ENCODE measurements at regions not wholly inside any gene's neighbourhood (a gene's known extent, or its start where the extent isn't known, plus 50 kb on each side); places are given as distances from the start of the nearest gene placed in this dataset.

- no peak overlapping the region for H3K14ac ChIP-seq (ENCODE audit: insufficient read length)
- no peak overlapping the region for H3K4ac ChIP-seq (replicated peaks; ENCODE audit: insufficient read length, low read depth, low read length)
- H3K27ac ChIP-seq (ENCODE audit: low read depth, low read length) = no peak overlapping the region
- H3K9ac ChIP-seq (replicated peaks in 1 of 4; ENCODE audit: extremely low read depth in 1 of 4, low read depth in 3 of 4, low read length in 3 of 4) = no peak overlapping the region
- H2AFZ ChIP-seq (ENCODE audit: low read length) = no peak overlapping the region
- no peaks in the 10 kb centered on the region for H3K9me3 ChIP-seq (ENCODE audit: insufficient read depth in 2 of 2, low read depth in 1 of 2, low read length in 1 of 2)
- no peak overlapping the region for H3K4me3 ChIP-seq (ENCODE audit: extremely low read depth in 1 of 4, insufficient read depth in 2 of 4, low read depth in 3 of 4, low read length in 4 of 4)
- TF ChIP-seq MAX (IDR thresholded peaks at IDR 0.05) (no peak), YY1 (IDR thresholded peaks at IDR 0.05; ENCODE audit: low read depth, low read length) (no peak), RBBP5 (IDR thresholded peaks at IDR 0.05; ENCODE audit: borderline replicate concordance, low read depth, low read length) (no peak), TBP (IDR thresholded peaks at IDR 0.05; ENCODE audit: low read depth, low read length) (no peak), RNF2 (IDR thresholded peaks at IDR 0.05; ENCODE audit: borderline replicate concordance, low read depth, low read length, missing control alignments, poor library complexity, severe bottlenecking) (no peak), SP1 (IDR thresholded peaks at IDR 0.05; ENCODE audit: low read depth, low read length) (no peak), SIRT6 (IDR thresholded peaks at IDR 0.05; ENCODE audit: low read length) (no peak), RFX5 (IDR thresholded peaks at IDR 0.05; ENCODE audit: borderline replicate concordance, low read depth, low read length) (no peak), GABPA (IDR thresholded peaks at IDR 0.05; ENCODE audit: borderline replicate concordance, insufficient read depth, low read length) (no peak)
- no peak overlapping the region for H2BK120ac ChIP-seq (replicated peaks; ENCODE audit: low read depth, low read length)
- no peaks in the 10 kb centered on the region for H3K79me1 ChIP-seq (ENCODE audit: low read depth, low read length)
- 92% methylated on average over 3 of the region's 3 CpGs; no CpG with 5 or more reads in 1 of the 2 experiments for WGBS, 2 experiments (ENCODE audit: extremely low coverage in 1 of 2, insufficient coverage in 1 of 2, insufficient read length in 1 of 2, insufficient replicate concordance in 2 of 2, low coverage in 1 of 2, low lambda C conversion rate in 2 of 2, missing lambda C conversion rate in 1 of 2)
- no peak overlapping the region for H3K23ac ChIP-seq (ENCODE audit: insufficient read length)
- no peaks in the 10 kb centered on the region for H3K4me1 ChIP-seq (replicated peaks in 1 of 4; ENCODE audit: control insufficient read depth in 3 of 4, insufficient read depth in 4 of 4, low read length in 3 of 4)
- H3K79me2 ChIP-seq (ENCODE audit: control insufficient read depth in 1 of 2, insufficient read depth in 2 of 2, low read length in 2 of 2) = no peaks in the 10 kb centered on the region
- DNase-seq (ENCODE audit: low read depth in 1 of 2, low spot score in 2 of 2) = no peak
- no peaks in the 10 kb centered on the region for H3K27me3 ChIP-seq (replicated peaks in 1 of 4; ENCODE audit: control insufficient read depth in 3 of 4, extremely low read depth in 1 of 4, insufficient read depth in 3 of 4, low read length in 3 of 4)
- ChIA-PET POLR2A (ENCODE audit: partially characterized antibody) (no interaction called here), CTCF (ENCODE audit: partially characterized antibody) (interaction anchor here (1.1 to 1.3 kb wide), 3 partner anchors 38 to 98 kb away, joined by 3 to 4 read pairs (median 3); no protein-coding TSS in a partner anchor)
- no peak overlapping the region for H2BK15ac ChIP-seq (ENCODE audit: low read length)
- H3K4me2 ChIP-seq (ENCODE audit: insufficient read depth in 1 of 2, low read depth in 2 of 2, low read length in 2 of 2) = no peak overlapping the region
- H3K18ac ChIP-seq (ENCODE audit: extremely low read depth, low read length) = no peak overlapping the region
- no peaks in the 10 kb centered on the region for H3K36me3 ChIP-seq (ENCODE audit: control insufficient read depth in 2 of 4, insufficient read depth in 4 of 4, low read length in 3 of 4)
- no peak overlapping the region for H2BK5ac ChIP-seq (ENCODE audit: low read depth, low read length)
- no peak overlapping the region for H4K8ac ChIP-seq (ENCODE audit: extremely low read depth, insufficient read depth, low read length)
- H3K23me2 ChIP-seq (ENCODE audit: low read depth, low read length) = no peaks in the 10 kb centered on the region
- H3K56ac ChIP-seq (replicated peaks; ENCODE audit: insufficient read length, low read depth, low read length) = no peak overlapping the region
- H4K20me1 ChIP-seq (replicated peaks in 1 of 2; ENCODE audit: control insufficient read depth in 1 of 2, insufficient read depth in 2 of 2, low read length in 2 of 2) = no peaks in the 10 kb centered on the region
- H2AK5ac ChIP-seq (ENCODE audit: low read depth, low read length) = no peak overlapping the region
- H4K91ac ChIP-seq (replicated peaks; ENCODE audit: insufficient read length, low read length) = no peak overlapping the region
- FAIRE-seq = no peak
- H4K5ac ChIP-seq (ENCODE audit: insufficient read length, low read depth, low read length) = no peak overlapping the region
- no peak overlapping the region for H2BK12ac ChIP-seq (ENCODE audit: low read depth, low read length)
- no peak overlapping the region for H2BK20ac ChIP-seq (ENCODE audit: low read length)
Measured at GRCh38 chr5:133708331-133708850, 96.0 kb upstream of the FSTL4 start.
